Right lobe of liver (tissue), 4 donors: ENCODE measurements at regions not wholly inside any gene's neighbourhood (a gene's known extent, or its start where the extent isn't known, plus 50 kb on each side); places are given as distances from the start of the nearest gene placed in this dataset.

Experiments used
- CTCF ChIP-seq, 4 donors: fragments of 200-600 bp in 3 of 4; fragments of 450-650 bp in 1 of 4; IDR thresholded peaks; one replicate each; pipeline versions ENCODE4 v1.5.1 to v1.8.0; 2016 to 2022; ENCODE audit warnings: antibody characterized with exemption in 4 of 4, mild to moderate bottlenecking in 2 of 4
- POLR2A ChIP-seq: fragments of 450-650 bp; IDR thresholded peaks from one replicate; pipeline ENCODE4 v1.6.1; 2017; ENCODE audit warnings: antibody characterized with exemption, mild to moderate bottlenecking
- donor health status: DM: no; HTN: no; CAD: no.
- donor health status: DM: no; HTN: no; CAD: no.
- donor health status: DM: no; HTN: yes; CAD: no.

DNA sequence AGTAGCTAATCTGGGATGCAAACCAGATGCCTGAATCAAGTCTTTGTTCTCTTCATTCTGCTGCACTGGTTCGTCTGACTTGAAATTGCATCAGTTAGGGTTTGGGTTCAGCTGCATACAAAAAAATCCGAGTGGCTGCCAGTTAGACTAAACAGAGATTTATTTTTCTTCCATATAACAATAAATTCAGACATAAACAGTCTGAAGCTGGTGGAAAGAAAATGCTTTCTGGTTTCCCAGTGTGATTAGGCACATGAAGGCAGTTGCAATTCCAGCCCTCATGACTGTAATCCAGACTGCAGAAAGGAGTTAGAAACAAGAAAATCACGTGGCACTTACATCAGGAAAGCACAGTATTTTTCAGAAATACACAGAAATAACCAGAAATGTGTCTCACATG, 930.7 kb downstream of the MCTP2 start:
- TF ChIP-seq CTCF (IDR thresholded peaks at IDR 0.05) (no peak), POLR2A (no peak)
